Coronary artery (tissue), 2 donors: ENCODE measurements at regions not wholly inside any gene's neighbourhood (a gene's known extent, or its start where the extent isn't known, plus 50 kb on each side); places are given as distances from the start of the nearest gene placed in this dataset.

Source experiments
- DNase-seq: peaks from one replicate; pipeline ENCODE4 v3.0.0-alpha.2; 2017; ENCODE audit warnings: low spot score
- H3K27ac ChIP-seq, 2 donors: fragments of 200-600 bp; sonication (generic); one replicate each; pipeline ENCODE4 v1.5.1; 2016 to 2019
- H3K4me3 ChIP-seq: fragments of 200-600 bp; sonication (generic); 2 replicates; pipeline ENCODE4 v1.5.1; 2016; ENCODE audit warnings: mild to moderate bottlenecking, moderate library complexity
- TF ChIP-seq, protein P1 (sequence below): fragments of 200-600 bp; sonication (generic); IDR thresholded peaks from one replicate; pipeline ENCODE4 v1.5.1; 2019; ENCODE audit warnings: antibody characterized with exemption

DNA sequence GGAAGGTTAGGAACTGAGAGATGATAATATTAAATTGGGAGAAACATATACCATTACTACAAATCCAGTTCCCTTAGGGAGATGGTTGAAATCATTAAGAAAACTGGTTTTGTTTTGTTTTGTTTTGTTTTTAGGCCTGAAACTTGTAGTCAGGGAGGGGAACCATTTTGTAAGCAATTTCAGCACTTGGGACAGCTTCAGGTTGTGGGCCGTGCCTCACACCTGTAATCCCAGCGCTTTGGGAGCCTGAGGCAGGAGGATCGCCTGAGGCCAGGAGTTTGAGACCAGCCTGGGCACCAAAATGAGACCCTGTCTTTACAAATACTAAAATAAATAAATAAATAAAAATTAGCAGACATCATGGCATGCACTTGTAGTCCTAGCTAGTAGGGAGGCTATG lies 694.3 kb upstream of the NR5A2 start:
- no peak overlapping the region for H3K27ac ChIP-seq
- TF ChIP-seq, protein P1, sequence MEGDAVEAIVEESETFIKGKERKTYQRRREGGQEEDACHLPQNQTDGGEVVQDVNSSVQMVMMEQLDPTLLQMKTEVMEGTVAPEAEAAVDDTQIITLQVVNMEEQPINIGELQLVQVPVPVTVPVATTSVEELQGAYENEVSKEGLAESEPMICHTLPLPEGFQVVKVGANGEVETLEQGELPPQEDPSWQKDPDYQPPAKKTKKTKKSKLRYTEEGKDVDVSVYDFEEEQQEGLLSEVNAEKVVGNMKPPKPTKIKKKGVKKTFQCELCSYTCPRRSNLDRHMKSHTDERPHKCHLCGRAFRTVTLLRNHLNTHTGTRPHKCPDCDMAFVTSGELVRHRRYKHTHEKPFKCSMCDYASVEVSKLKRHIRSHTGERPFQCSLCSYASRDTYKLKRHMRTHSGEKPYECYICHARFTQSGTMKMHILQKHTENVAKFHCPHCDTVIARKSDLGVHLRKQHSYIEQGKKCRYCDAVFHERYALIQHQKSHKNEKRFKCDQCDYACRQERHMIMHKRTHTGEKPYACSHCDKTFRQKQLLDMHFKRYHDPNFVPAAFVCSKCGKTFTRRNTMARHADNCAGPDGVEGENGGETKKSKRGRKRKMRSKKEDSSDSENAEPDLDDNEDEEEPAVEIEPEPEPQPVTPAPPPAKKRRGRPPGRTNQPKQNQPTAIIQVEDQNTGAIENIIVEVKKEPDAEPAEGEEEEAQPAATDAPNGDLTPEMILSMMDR = no peak
- DNase-seq = no peak

DNA sequence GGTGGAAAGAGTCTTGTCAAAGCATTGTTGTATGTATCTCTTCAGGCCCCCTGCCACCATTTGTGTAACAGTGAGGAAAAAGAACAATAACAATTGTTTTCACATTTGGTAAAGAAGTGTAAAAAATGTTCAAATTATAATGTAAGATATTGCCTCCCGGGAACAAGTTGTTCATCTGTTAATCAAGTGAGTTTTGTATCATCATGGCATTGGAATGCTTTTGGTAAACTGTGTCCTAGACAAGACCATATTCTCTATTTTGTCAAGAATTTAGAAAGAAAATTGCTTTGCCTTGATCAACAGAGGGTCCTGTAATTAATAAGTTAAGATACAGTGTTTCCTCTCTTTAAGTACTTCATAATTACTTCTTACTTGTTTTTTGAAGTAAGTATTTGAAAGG lies 692.0 kb upstream of the NR5A2 start:
- Histone ChIP-seq H3K4me3 (no peak overlapping the region), H3K27ac (no peak overlapping the region)
- TF ChIP-seq, protein P1 = no peak
- no peak for DNase-seq

More for the DNA sequence above, 694.3 kb upstream of the NR5A2 start:
- no peak overlapping the region for H3K4me3 ChIP-seq

DNA sequence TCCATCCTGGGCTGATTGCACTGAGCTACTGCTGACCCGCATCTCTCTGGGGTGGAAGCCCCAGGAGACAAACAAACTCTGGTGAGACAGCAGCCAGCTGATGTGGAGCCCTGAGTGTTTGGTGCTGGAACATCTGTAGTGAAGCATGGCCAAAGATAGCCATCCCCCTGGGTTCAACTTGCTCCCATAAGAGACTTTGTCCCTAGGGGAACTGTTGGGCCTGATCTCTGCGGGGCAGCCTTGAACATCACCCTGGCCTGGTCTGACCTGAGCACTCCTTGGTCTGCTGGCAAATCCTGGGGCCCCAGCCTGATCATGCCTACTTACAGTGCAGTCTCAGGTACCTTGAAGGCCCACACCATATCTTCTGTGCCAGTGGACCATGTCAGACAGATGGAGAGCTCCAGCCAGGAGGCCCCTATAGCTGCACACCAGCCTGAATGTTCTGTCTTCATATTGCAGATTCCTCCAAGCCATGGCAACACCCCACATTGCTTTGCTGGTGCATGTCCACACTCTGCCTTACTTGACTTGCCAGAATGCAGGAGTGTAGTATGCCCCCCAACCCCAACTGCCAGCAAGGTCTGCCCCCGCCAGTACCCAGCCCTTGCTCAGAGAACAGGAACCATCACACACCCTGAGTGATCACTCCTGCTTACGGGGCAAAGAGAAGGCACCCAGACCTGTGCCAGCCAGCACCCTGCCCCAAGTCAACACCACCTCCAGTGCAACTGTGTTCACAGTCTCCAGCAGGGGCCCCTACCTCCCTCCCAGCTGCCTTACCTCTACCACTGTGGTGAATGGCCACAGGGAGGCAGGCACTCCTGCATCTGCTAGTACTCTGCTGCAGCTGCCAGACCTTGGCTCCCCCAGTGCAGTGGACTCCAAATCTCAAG lies 690.5 kb upstream of the NR5A2 start:
- H3K4me3 ChIP-seq = no peak overlapping the region
- H3K27ac ChIP-seq = no peak overlapping the region
- TF ChIP-seq, protein P1 = no peak
- DNase-seq = no peak

DNA sequence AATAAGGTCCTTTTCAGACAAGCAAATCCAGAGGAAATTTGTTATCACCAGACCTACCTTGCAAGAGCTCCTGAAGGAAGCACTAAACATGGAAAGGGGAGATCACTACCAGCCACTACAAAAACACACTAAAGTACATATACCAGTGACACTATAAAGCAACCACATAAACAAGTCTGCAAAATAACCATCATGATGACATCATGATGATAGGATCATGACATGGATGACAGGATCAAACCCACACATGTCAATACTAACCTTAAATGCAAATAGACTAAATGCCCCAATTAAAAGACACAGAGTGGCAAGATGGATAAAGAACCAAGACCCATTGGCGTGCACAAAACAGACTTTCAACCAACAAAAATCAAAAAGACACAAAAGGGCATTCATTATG lies 688.8 kb upstream of the NR5A2 start:
- H3K27ac ChIP-seq = no peak overlapping the region
- DNase-seq = no peak
- TF ChIP-seq, protein P1 = no peak
- no peak overlapping the region for H3K4me3 ChIP-seq

DNA sequence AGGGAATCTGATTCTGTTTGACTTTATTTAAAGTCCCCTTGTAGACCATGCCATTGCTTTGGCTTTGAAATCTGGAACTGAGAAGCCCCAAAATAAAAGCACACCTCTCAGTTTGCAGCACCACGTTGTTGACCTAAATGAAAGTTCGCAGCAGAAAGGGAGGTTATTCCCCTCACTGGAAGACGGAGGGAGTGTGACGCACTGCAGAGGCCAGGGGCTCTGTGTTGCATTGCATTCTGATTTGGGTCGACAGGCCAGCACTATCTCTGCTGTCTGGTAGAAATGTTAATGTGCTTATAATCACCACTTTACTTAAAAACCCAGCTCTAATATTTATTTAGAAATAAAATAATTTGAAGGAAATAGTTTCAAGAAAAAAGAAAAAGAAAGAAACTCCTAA lies 675.2 kb upstream of the NR5A2 start:
- Histone ChIP-seq H3K4me3 (no peak overlapping the region), H3K27ac (no peak overlapping the region)
- TF ChIP-seq, protein P1 = no peak
- DNase-seq = no peak

DNA sequence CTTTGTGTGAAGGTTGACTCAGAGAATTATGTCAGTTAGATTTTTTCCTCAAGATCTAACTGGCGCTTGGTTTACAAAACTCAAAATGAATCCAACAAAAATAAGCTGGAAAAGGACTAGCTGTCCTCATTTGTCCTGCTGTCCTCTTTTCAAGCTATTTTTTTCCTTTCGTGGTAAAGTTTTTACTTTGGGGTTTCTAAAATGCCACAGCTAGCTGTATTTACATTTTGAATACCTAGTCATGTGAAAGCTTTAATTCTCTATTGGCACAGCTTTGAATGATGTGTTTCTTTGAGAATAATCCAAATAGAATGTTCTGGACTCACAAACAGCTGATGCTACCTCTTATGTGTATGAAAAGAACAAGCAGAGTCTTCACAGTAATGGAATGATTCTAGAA lies 673.6 kb upstream of the NR5A2 start:
- no peak for DNase-seq
- TF ChIP-seq, protein P1 = no peak
- Histone ChIP-seq H3K27ac (no peak overlapping the region), H3K4me3 (no peak overlapping the region)

DNA sequence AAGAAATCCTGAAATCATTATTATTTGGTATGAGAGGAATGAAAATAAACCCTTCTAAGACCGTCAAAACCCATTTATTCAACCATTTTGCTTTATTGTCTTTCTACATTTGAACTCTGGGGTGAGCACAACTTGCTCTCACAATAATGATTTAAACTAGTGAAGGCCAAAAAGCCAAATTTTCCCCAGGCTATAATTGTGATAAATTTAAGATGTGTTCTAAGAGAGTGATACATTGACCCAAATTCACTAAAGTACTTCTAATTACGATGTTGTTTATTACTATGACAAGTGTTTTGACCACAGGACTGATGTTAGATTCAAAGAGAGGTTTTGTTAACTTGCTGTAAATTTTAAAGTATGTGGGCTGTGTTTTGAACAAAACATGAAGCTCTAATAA lies 670.9 kb upstream of the NR5A2 start:
- TF ChIP-seq, protein P1 = no peak
- H3K27ac ChIP-seq = no peak overlapping the region
- DNase-seq = no peak
- H3K4me3 ChIP-seq = no peak overlapping the region
